ENCODE measurements at regions not wholly inside any gene's neighbourhood (a gene's known extent, or its start where the extent isn't known, plus 50 kb on each side); places are given as distances from the start of the nearest gene placed in this dataset.

DNA sequence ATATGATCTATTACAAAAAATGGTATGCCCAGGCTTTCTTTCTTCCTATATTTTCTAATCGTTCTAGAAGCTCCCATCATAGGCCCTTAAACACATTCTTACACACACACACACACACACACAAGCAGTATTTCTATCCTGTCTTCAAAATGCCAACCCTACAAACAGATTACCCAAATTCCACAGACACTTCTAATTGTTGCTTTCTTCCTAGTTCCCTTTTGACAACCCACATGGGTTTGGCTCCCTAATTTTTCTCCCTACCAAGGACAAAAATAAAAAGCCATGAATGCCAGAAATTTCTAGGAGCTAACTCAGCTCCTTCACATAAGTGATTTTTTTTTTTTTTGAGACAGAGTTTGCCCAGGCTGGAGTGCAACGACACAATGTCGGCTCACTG lies 60.3 kb upstream of the NTF3 start:
- Histone ChIP-seq H3K36me3 (ENCODE audit: low read depth) (no peaks in the 10 kb centered on the region), H3K4me1 (ENCODE audit: low read depth) (no peaks in the 10 kb centered on the region), H3K9me3 (no peaks in the 10 kb centered on the region), H3K4me3 (no peak overlapping the region)
- no peak for ATAC-seq
- intact Hi-C loops (cut with DNase I, micrococcal nuclease) = no loop called here
- TF ChIP-seq, protein P1, sequence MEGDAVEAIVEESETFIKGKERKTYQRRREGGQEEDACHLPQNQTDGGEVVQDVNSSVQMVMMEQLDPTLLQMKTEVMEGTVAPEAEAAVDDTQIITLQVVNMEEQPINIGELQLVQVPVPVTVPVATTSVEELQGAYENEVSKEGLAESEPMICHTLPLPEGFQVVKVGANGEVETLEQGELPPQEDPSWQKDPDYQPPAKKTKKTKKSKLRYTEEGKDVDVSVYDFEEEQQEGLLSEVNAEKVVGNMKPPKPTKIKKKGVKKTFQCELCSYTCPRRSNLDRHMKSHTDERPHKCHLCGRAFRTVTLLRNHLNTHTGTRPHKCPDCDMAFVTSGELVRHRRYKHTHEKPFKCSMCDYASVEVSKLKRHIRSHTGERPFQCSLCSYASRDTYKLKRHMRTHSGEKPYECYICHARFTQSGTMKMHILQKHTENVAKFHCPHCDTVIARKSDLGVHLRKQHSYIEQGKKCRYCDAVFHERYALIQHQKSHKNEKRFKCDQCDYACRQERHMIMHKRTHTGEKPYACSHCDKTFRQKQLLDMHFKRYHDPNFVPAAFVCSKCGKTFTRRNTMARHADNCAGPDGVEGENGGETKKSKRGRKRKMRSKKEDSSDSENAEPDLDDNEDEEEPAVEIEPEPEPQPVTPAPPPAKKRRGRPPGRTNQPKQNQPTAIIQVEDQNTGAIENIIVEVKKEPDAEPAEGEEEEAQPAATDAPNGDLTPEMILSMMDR (IDR thresholded peaks at IDR 0.05) = no peak
- no peak for DNase-seq

DNA sequence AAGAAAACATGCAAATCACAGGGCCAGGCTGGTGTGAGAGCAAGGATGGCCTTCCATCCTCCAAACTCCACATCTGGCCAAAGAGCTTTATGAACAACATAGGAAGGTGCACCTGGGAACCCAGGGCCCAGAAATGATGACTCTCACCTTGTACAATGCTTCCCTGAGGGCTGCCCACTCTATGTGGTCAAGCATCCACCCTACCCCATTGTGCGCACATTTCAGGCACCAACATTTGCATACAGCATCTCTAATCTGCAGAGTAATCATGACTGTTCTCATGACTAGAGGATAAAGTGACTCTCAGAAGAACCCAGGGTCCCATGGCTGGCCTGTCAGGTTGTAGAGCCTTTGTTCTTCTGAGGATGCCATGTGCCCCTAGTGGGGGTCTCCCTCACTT lies 57.2 kb upstream of the NTF3 start:
- H3K9me3 ChIP-seq = no peaks in the 10 kb centered on the region
- no peaks in the 10 kb centered on the region for H3K36me3 ChIP-seq (ENCODE audit: low read depth)
- intact Hi-C loops (cut with DNase I, micrococcal nuclease) = no loop called here
- DNase-seq = no peak
- TF ChIP-seq, protein P1 (IDR thresholded peaks at IDR 0.05) = no peak
- peaks cover 4% of the 10 kb centered on the region for H3K4me1 ChIP-seq (ENCODE audit: low read depth)
- ATAC-seq = no peak
- no peak overlapping the region for H3K4me3 ChIP-seq

DNA sequence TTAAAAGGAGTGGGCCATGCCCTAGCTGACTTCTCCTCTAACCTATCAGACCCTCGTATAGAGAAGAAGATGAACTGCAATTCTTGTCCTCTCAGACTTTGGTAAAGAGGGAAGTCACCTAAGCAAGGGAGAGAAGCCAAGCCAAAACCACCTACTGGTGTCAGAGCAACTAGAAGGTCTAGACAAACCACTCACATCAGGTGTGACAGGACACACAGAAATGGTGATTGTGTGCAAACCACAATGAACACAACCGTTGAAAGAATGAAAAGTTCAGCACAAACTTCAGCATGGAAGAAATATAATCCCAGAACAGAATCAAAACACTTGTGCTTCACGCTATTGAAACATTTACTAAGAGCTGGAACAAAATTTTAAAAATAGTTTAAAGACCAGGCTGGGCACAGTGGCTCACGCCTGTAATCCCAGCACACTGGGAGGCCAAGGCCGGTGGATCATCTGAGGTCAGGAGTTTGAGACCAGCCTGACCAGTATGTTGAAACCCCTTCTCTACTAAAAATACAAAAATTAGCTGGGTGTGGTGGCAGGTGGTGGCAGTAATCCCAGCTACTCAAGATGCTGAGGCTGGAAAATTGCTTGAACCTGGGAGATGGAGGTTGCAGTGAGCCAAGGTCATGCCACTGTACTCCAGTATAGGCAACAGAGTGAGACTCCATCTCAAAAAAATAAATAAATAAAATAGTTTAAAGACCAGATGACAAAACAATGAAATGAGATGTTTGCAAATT lies 56.2 kb upstream of the NTF3 start:
- ATAC-seq (no peak), DNase-seq (no peak)
- H3K4me3 ChIP-seq = no peak overlapping the region
- H3K4me1 ChIP-seq (ENCODE audit: low read depth) = peaks cover 4% of the 10 kb centered on the region
- intact Hi-C loops (cut with DNase I, micrococcal nuclease) = no loop called here
- no peaks in the 10 kb centered on the region for H3K36me3 ChIP-seq (ENCODE audit: low read depth)
- TF ChIP-seq, protein P1 (IDR thresholded peaks at IDR 0.05) = no peak
- H3K9me3 ChIP-seq = no peaks in the 10 kb centered on the region

DNA sequence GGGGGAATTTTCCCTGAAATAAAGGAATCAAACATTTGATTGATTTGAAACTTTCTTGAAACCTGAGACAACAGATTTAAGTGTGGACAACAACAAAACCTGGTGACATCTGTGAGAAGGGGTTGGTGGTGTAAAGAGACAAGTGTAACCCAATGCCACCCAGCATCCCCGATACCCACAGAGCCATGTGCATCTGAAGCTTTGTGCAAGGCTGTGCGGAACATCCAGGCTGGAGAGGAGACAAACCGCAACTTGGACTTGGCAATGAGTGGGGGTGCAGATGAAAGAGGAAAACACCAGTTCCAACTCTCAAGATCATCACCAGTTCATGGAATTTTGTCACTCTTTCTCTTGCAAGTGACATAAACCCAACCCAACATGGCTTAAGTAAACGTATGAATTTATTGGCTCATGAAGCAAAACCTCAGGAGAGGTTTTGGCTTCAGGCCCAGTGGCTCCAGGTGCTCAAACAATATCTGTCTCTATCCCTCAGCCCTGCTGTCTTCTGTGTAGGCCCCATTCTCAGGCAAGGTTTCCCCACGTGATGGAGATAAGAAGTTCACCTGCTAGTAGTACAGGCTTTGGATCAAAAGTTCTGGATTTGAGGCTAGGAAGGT lies 55.2 kb upstream of the NTF3 start:
- peak; percentile 54 to 76 (median 56) for DNase-seq
- intact Hi-C loops (cut with DNase I, micrococcal nuclease) = no loop called here
- Histone ChIP-seq H3K36me3 (ENCODE audit: low read depth) (no peaks in the 10 kb centered on the region), H3K9me3 (no peaks in the 10 kb centered on the region), H3K4me3 (no peak overlapping the region), H3K4me1 (ENCODE audit: low read depth) (peaks cover 4% of the 10 kb centered on the region)
- TF ChIP-seq, protein P1 (IDR thresholded peaks at IDR 0.05) = no peak
- ATAC-seq = peak; percentile 84

DNA sequence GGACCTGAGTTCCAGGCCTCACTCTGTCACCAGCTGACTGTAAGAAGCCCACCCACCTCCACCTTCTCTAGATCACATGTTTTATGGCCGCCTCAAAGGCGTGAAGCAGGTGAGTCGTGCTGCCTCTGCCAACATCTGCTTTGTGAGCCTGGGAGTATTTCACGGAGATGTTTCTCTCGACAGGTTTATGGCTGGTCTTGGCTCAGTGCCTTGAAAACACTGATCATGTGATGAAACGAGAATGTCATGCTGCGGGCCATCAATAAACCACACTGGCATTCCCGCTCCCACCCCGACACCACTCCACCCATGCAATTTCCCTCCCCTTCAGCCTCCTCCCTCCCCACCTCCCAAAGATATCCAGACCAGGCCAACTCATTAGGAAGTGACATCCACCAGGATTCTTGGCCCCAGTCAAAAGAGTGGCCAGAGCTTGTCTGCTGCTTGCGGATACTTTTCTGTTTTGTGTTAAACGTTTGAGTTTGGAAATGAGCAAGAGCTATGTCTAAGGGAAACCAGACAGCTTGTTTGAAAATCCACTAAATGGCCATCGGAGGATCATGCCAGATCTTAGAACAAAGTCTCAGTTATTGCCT lies 53.8 kb upstream of the NTF3 start:
- H3K4me3 ChIP-seq = no peak overlapping the region
- H3K36me3 ChIP-seq (ENCODE audit: low read depth) = no peaks in the 10 kb centered on the region
- peaks cover 4% of the 10 kb centered on the region for H3K4me1 ChIP-seq (ENCODE audit: low read depth)
- DNase-seq (peak in 2 of 3 donors; percentile 54 to 90), ATAC-seq (peak; percentile 79)
- no peaks in the 10 kb centered on the region for H3K9me3 ChIP-seq
- TF ChIP-seq, protein P1 (IDR thresholded peaks at IDR 0.05) = no peak
- intact Hi-C loops (cut with DNase I, micrococcal nuclease) = no loop called here

All from mucosa of descending colon (tissue), 3 donors.